DOHH2 (cell line): ENCODE measurements at regions not wholly inside any gene's neighbourhood (a gene's known extent, or its start where the extent isn't known, plus 50 kb on each side); places are given as distances from the start of the nearest gene placed in this dataset.

Source experiments
- H3F3A ChIP-seq: fragments of 200-600 bp; sonication (generic), shearing (Covaris generic); 2 replicates; pipeline ENCODE4 v1.6.0; 2016; ENCODE audit warnings: antibody characterized with exemption, mild to moderate bottlenecking; ENCODE audit not compliant: control insufficient read depth, insufficient read depth
- H3K27ac ChIP-seq: fragments of 200-600 bp; sonication (generic); 2 replicates; pipeline ENCODE4 v1.5.1; 2014; ENCODE audit warnings: low read depth, mild to moderate bottlenecking, low read length, moderate library complexity
- H3K27me3 ChIP-seq: fragments of 200-600 bp; sonication (generic); 2 replicates; pipeline ENCODE4 v1.6.1; 2014; ENCODE audit warnings: mild to moderate bottlenecking, low read length, mixed read lengths; ENCODE audit not compliant: control insufficient read depth
- H3K36me3 ChIP-seq: fragments of 200-600 bp; sonication (generic); 2 replicates; pipeline ENCODE4 v1.6.1; 2014; ENCODE audit warnings: mild to moderate bottlenecking, low read length, moderate library complexity, mixed read lengths; ENCODE audit not compliant: control insufficient read depth
- H3K4me1 ChIP-seq: fragments of 200-600 bp; sonication (generic); 2 replicates; pipeline ENCODE4 v1.6.1; 2014; ENCODE audit warnings: mild to moderate bottlenecking, low read length, mixed read lengths; ENCODE audit not compliant: control insufficient read depth
- H3K4me2 ChIP-seq: fragments of 200-600 bp; sonication (generic); 2 replicates; pipeline ENCODE4 v1.6.0; 2014; ENCODE audit warnings: mild to moderate bottlenecking, low read length, moderate library complexity
- H3K4me3 ChIP-seq: fragments of 200-600 bp; sonication (generic); 2 replicates; pipeline ENCODE4 v1.5.1; 2014; ENCODE audit warnings: mild to moderate bottlenecking, low read length, mixed read lengths
- H3K79me2 ChIP-seq: fragments of 200-600 bp; sonication (generic); 2 replicates; pipeline ENCODE4 v1.6.1; 2014; ENCODE audit warnings: mild to moderate bottlenecking, low read length, mixed read lengths; ENCODE audit not compliant: control insufficient read depth
- H3K9me2 ChIP-seq: fragments of 200-600 bp; sonication (generic); replicated peaks from 2 replicates; pipeline ENCODE4 v1.6.1; 2014; ENCODE audit warnings: mild to moderate bottlenecking, low read length, mixed read lengths; ENCODE audit not compliant: control insufficient read depth
- H3K9me3 ChIP-seq: fragments of 200-600 bp; sonication (generic); 2 replicates; pipeline ENCODE4 v1.6.1; 2014; ENCODE audit warnings: antibody characterized with exemption, low read length, mixed read lengths; ENCODE audit not compliant: control insufficient read depth, insufficient read depth
- H4K20me1 ChIP-seq: fragments of 200-600 bp; sonication (generic); 2 replicates; pipeline ENCODE4 v1.6.0; 2014; ENCODE audit warnings: low read depth, mild to moderate bottlenecking, antibody characterized with exemption, low read length, moderate library complexity; ENCODE audit not compliant: control insufficient read depth, insufficient read depth
- EZH2phosphoT487 ChIP-seq: fragments of 200-600 bp; sonication (generic); IDR thresholded peaks from 2 replicates; pipeline ENCODE4 v1.6.1; 2017; ENCODE audit warnings: borderline replicate concordance, mild to moderate bottlenecking, antibody characterized with exemption, low read length, moderate library complexity, mixed read lengths
- TF ChIP-seq, protein P1 (sequence below): fragments of 200-600 bp; sonication (generic); IDR thresholded peaks from one replicate; pipeline ENCODE4 v1.5.1; 2014; ENCODE audit warnings: antibody characterized with exemption, mild to moderate bottlenecking, low read depth, low read length; ENCODE audit not compliant: poor library complexity, severe bottlenecking

DNA sequence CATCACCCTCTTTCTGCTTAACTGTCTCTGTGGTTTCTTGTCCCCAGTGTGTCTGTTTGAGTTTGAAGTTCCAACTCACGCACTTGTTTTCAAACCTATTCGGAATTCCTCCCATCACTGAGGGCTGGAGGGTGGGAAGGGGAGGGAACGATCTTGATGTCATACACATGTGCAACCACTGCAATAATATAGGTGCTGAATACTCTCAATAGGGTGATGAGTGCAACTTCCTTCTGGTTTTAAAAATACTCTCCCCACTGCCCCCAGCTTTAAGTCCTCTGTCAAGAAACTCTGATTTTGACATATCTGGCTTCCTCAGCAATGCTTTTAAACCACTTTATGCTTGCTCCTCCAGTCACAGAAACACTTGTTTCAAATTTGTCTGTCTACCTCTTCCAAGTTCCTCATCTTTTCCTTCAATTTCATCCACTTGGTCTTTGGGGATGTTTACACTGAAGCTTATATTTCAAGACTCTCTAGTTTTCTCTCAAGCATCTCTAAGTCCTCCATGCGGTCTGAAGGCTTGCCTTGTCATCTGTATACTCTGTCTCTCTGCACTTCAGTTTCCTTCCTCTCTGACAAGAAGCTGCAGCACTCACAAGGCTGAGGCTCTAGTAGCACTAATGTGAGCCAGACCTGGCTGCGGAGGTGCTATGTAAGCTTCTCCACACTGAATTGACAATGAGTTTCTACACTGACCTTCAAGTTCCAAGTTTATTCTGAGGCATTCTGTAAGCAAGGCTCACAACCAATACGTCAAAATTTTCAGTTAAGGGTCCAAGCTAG is 422.3 kb downstream of the ZEB2 start:
- no peaks in the 10 kb centered on the region for H3K79me2 ChIP-seq
- no peaks in the 10 kb centered on the region for H3K4me1 ChIP-seq
- H3K9me2 ChIP-seq: no peaks in the 10 kb centered on the region
- no peaks in the 10 kb centered on the region for H3K27me3 ChIP-seq
- H3F3A ChIP-seq: no peaks in the 10 kb centered on the region
- H4K20me1 ChIP-seq: no peaks in the 10 kb centered on the region
- no peak overlapping the region for H3K4me3 ChIP-seq
- no peaks in the 10 kb centered on the region for H3K36me3 ChIP-seq
- no peak overlapping the region for H3K27ac ChIP-seq
- no peak overlapping the region for H3K4me2 ChIP-seq
- no peak for TF ChIP-seq EZH2phosphoT487
- TF ChIP-seq, protein P1, sequence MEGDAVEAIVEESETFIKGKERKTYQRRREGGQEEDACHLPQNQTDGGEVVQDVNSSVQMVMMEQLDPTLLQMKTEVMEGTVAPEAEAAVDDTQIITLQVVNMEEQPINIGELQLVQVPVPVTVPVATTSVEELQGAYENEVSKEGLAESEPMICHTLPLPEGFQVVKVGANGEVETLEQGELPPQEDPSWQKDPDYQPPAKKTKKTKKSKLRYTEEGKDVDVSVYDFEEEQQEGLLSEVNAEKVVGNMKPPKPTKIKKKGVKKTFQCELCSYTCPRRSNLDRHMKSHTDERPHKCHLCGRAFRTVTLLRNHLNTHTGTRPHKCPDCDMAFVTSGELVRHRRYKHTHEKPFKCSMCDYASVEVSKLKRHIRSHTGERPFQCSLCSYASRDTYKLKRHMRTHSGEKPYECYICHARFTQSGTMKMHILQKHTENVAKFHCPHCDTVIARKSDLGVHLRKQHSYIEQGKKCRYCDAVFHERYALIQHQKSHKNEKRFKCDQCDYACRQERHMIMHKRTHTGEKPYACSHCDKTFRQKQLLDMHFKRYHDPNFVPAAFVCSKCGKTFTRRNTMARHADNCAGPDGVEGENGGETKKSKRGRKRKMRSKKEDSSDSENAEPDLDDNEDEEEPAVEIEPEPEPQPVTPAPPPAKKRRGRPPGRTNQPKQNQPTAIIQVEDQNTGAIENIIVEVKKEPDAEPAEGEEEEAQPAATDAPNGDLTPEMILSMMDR: no peak
- no peaks in the 10 kb centered on the region for H3K9me3 ChIP-seq

DNA sequence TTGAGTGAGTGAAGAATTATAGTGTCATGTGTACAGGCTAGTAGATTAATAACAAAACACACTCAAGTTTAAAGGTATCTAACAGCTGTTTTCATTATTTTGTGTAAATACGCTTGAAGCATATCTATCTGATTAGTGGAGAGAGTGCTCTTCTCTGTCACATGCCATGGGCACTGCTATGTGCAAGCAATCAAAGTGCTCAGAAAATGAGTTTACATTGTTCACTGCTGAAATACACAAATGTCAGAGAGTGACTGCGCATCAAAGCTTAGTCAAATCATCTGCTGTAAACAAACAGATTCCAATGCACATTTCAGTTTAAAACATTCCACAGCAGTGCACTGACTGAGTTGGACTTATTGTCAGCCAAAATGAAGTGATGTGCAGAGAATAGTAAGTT is 423.4 kb downstream of the ZEB2 start:
- H3K9me2 ChIP-seq: no peaks in the 10 kb centered on the region
- H3K79me2 ChIP-seq: no peaks in the 10 kb centered on the region
- H3K4me1 ChIP-seq: no peaks in the 10 kb centered on the region
- H3K27ac ChIP-seq: no peak overlapping the region
- TF ChIP-seq, protein P1: no peak
- TF ChIP-seq EZH2phosphoT487: no peak
- no peaks in the 10 kb centered on the region for H3K9me3 ChIP-seq
- H3K27me3 ChIP-seq: no peaks in the 10 kb centered on the region
- H3F3A ChIP-seq: no peaks in the 10 kb centered on the region
- no peaks in the 10 kb centered on the region for H3K36me3 ChIP-seq
- H3K4me3 ChIP-seq: no peak overlapping the region
- H3K4me2 ChIP-seq: no peak overlapping the region
- H4K20me1 ChIP-seq: no peaks in the 10 kb centered on the region

DNA sequence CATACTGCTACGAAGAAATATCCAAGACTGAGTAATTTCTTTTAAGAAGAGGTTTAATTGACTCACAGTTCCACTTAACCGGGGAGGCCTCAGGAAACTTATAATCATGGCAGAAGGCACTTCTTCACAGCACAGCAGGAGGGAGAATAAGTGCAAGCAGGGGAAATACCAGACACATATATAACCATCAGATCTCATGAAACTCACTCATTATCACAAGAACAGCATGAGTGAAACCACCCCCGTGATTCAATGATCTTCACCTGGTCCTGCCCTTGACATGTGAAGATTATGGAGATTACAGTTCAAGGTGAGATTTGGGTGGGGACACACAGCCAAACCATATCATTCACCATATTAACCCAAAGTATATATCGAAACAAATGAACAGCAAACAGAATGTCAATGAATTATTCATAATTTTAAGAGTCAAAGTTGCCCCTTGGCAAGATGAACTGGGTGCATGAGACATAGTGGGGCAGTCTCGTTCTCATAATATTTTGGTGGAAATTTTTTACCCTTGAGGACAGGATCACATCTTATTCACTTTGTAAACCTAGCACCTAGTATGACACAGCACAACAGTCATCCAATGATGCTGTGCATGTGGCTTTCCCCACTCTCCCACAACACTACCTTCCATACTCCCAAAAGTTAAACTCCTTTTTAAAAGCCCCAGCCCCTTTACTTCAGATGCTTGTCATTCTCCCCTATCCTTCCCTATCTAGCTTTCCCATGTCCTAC is 425.3 kb downstream of the ZEB2 start:
- H3K27me3 ChIP-seq: no peaks in the 10 kb centered on the region
- no peaks in the 10 kb centered on the region for H3K36me3 ChIP-seq
- TF ChIP-seq EZH2phosphoT487: no peak
- TF ChIP-seq, protein P1: no peak
- H3F3A ChIP-seq: no peaks in the 10 kb centered on the region
- no peak overlapping the region for H3K4me2 ChIP-seq
- H4K20me1 ChIP-seq: no peaks in the 10 kb centered on the region
- no peaks in the 10 kb centered on the region for H3K9me3 ChIP-seq
- no peak overlapping the region for H3K4me3 ChIP-seq
- no peaks in the 10 kb centered on the region for H3K4me1 ChIP-seq
- H3K27ac ChIP-seq: no peak overlapping the region
- H3K79me2 ChIP-seq: no peaks in the 10 kb centered on the region
- H3K9me2 ChIP-seq: no peaks in the 10 kb centered on the region
